HG03439 (cell line): ENCODE measurements at regions not wholly inside any gene's neighbourhood (a gene's known extent, or its start where the extent isn't known, plus 50 kb on each side); places are given as distances from the start of the nearest gene placed in this dataset.

Experiments used
- ATAC-seq: cut with Tn5 transposase; IDR thresholded peaks from one replicate; pipeline ENCODE4 v1.9.1; 2021; ENCODE audit warnings: mild to moderate bottlenecking, moderate library complexity; ENCODE audit not compliant: unreplicated experiment

GRCh38 chr2:150729495-150729955 lies 242.1 kb upstream of the RND3 start:
- peak; percentile 85 for ATAC-seq

GRCh38 chr2:150718280-150718679 lies 230.8 kb upstream of the RND3 start:
- ATAC-seq, result no peak

DNA sequence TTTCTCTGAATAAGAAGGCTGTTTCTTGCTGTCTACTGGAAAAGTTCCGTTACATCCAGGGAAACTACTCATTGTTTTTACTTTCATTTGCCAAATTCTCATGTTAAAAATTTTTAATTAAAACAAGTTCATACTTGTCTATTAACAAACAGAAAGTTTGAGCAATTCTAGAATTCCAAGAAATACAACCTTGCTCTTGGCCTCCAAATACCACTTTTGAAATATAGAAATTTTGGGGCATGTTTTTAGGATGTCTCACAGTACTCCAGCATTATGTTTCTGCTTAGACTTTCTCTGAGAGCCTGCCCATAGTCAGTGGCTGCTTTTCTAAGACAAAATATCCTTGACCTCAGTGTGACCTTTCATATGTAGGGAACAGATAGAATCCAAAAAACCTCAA lies 228.7 kb upstream of the RND3 start:
- no peak for ATAC-seq

GRCh38 chr2:150715501-150715900 lies 228.0 kb upstream of the RND3 start:
- ATAC-seq, result no peak

DNA sequence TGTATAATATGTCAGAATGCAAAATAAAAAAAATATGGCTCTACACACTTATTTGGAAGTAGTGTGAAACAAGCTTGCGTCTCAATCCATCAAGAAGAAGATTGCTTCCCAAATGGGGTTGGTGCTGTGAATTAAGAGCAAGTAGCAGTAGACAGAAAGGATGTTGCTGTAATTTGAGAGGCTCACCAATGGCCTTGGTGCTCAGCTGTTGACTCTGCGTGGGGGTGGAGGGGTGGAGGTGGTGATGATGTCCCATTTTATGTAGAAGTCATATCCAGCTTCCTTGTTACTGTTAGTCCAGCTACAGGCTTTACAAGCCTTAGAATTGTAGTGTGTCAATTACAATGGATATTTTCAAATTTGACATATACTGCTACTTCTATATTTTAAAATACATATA lies 223.4 kb upstream of the RND3 start:
- ATAC-seq, result no peak

GRCh38 chr2:150710041-150710440 lies 222.6 kb upstream of the RND3 start:
- ATAC-seq, result no peak

GRCh38 chr2:150706561-150706960 lies 219.1 kb upstream of the RND3 start:
- no peak for ATAC-seq

- no peak for ATAC-seq
Observed at GRCh38 chr2:150705767-150706166, 218.3 kb upstream of the RND3 start.

DNA sequence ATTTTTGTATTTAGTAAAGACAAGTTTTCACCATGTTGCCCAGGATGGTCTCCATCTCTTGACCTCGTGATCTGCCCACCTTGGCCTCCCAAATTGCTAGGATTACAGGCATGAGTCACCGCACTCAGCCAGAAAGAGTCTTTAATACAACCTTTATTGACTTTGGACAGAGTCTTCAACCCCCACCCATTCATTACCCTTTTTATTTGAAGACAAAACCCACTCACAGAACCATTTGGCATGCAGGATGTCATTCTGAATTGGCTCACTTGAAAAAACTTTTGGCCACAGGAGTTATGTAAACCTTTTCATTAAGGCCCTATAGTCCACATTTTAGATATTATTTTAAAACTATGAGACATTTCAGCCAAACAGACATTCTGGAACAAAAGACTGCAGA lies 217.9 kb upstream of the RND3 start:
- no peak for ATAC-seq

GRCh38 chr2:150702791-150703190 lies 215.3 kb upstream of the RND3 start:
- ATAC-seq, result no peak

DNA sequence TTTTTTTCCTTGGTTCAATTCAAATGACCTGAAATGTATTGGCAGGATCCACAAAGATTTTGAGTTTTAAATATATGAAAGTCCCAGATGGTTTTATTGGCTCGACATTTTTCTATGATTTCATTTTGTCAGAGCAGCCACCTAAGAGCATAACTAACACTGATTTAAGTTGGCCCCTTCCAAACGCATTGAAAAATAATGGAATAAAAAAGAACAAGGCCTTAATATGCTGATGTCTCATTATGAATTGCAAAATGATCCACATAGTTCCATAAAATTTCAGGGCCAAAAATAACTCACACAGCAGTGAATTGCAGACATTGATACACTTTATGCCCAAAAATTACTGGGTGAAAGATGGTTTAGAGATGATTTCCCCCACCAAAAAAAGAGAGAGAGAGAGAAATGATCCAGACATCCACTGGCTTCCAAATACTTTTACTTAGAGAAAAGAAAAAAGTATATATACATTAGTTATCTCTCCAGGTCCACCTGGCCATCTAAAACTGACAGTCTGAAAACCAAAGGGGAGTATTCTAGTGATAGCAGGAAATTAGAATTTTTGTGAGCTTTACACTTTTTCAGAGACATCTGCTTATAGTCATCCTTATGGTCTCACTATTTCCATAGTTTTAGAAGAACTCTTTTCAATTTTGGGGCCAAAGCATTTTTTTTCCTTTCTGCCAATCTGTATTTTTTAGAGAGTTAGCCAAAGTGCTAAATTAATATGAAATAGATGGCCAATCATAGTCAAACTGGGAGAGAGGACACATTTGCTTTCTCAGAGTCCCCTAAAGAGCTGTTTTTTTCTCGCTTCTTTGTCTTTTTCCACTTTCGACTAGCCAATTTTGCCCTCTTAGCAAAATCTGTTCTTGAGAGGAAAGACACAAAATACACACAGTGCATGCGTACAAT lies 213.5 kb upstream of the RND3 start:
- ATAC-seq, result no peak

DNA sequence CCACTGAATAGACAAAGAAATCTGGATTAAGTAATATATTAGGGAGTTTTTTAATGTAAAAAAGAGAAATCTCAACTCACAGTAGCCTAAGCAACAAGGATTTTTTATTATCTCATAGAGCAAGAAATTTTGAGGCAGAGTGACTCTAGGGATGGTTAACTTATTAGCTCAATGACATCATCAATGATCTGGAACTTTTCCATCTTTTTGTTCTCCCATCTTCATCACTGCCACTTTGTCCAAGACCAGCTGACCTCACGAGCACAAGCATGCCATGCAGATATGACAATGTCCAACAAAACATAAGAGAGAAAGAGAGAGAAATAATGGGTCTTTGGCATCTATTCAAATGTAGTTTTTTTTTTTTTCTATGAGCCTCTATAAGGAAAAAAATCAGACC lies 211.8 kb upstream of the RND3 start:
- ATAC-seq, result no peak

GRCh38 chr2:150698016-150698661 lies 210.7 kb upstream of the RND3 start:
- ATAC-seq, result no peak

DNA sequence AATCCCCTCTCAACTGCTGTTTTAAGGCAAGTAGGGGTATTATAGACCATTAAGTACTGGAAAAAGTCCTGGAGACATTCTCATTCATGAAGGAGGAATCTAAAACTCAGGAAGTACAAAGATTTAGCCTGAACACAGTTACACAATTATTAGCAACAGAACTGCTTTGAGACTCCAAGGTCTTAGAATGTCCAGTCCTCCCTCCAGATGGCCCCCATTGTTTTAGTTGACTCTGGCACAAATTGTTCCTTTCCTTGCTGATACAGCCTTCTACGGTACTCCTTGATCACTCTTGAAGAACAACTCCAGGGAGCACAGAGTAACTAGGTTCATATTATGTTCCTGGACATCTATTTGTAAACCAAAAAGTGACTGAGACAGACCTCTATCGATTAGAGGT lies 210.1 kb upstream of the RND3 start:
- ATAC-seq, result no peak

DNA sequence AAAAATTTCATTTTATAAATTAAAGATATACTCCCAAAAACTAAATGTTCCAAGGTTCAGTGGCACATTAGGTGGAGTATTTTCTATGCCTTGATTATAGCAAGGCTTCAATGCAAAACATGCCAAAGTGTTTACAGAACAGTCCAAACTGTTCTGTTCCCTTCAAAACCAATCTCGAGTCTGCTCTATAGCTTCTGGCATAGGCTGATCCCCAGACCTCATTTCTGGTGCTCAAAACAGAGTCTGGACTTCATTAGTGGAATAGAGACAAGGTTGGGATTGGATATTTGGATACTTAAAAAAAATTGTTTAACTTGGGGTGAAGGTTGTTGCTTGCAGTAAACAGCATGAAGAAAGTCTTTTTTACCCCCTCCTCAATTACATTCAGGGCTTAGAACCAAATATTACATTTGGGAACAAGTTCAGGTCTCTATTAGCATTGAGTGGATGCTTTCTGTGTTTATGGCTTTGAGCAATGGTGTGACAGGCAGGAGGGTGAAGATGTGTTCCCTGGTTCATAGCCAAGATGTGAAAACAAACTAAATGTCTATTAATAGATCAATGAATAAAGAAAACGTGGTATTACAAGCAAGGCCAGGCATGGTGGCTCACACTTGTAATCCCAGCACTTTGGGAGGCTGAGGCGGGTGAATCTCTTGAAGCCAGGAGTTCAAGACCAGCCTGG lies 208.1 kb upstream of the RND3 start:
- ATAC-seq, result no peak

GRCh38 chr2:150693556-150693955 lies 206.1 kb upstream of the RND3 start:
- ATAC-seq, result no peak

GRCh38 chr2:150690870-150691269 lies 203.4 kb upstream of the RND3 start:
- no peak for ATAC-seq

DNA sequence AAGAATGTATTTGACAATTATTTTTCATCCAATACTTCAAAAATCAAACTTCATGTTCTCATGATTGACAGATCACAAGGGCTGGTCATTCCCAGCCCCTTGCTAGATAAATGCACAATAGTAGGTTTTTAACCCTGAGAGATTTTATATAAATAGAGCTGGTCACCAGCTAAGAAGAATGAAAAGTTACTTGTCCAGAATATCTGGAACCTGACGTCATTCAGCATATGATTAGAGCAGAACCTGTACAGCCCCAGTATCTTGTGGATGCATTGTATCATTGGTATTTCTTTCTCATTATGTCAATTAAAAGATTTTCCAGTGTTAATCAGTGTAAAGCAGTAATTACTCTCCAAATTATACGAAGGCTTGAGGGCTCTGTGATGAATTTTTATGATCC lies 202.8 kb upstream of the RND3 start:
- ATAC-seq, result no peak

- ATAC-seq, result no peak
Observed at GRCh38 chr2:150689590-150689989, 202.1 kb upstream of the RND3 start.

DNA sequence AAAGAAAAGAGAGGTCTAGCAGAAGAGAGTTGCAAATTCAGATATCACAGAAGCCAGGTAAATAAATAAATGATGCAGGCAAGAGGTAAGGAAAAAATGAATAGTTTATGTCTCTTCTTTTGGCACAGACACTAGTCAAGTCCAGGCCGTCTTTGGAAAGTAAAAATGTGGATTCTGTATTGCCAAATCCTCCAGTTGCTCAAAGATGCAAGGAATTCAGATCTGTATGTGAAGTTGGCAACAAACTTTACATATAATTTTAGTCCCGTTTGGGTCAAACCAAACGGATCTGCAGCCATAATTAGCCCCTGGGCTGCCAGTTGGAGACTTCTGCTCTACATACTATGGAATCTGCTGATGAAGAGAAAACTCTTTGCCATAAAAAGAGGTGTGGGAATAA lies 200.5 kb upstream of the RND3 start:
- no peak for ATAC-seq

- no peak for ATAC-seq
Observed at GRCh38 chr2:150686391-150686790, 198.9 kb upstream of the RND3 start.
